Psoas muscle (tissue), 7 donors: ENCODE measurements at regions not wholly inside any gene's neighbourhood (a gene's known extent, or its start where the extent isn't known, plus 50 kb on each side); places are given as distances from the start of the nearest gene placed in this dataset.

Experiments used
- ATAC-seq, 4 donors: fragments of 200-7000 bp; cut with Tn5 transposase; one replicate each; pipeline ENCODE4 v1.9.1; 2020; ENCODE audit warnings: moderate library complexity in 3 of 4, mild to moderate bottlenecking in 2 of 4
- DNase-seq, 2 donors: peaks; one replicate each; pipeline ENCODE4 v3.0.0-alpha.2; 2020
- H3K27ac ChIP-seq: fragments of 200-600 bp; one replicate; pipeline ENCODE4 v1.8.0; 2022
- H3K27me3 ChIP-seq, 3 donors: fragments of 200-600 bp in 1 of 3; one replicate each; pipeline versions ENCODE4 v1.6.1 to v1.8.0; 2013 to 2022; ENCODE audit warnings: low read length in 2 of 3, mild to moderate bottlenecking in 2 of 3, moderate library complexity in 1 of 3; ENCODE audit not compliant: insufficient read depth in 3 of 3
- H3K36me3 ChIP-seq, 2 donors: fragments of 200-600 bp in 1 of 2; one replicate each; pipeline versions ENCODE4 v1.6.1 to v1.8.0; 2013 to 2022; ENCODE audit warnings: low read depth in 1 of 2, mild to moderate bottlenecking in 1 of 2, moderate library complexity in 1 of 2; ENCODE audit not compliant: insufficient read depth in 1 of 2
- H3K4me1 ChIP-seq: fragments of 200-600 bp; one replicate; pipeline ENCODE4 v1.8.0; 2022
- H3K4me3 ChIP-seq: fragments of 200-600 bp; one replicate; pipeline ENCODE4 v1.8.0; 2022; ENCODE audit warnings: mild to moderate bottlenecking
- H3K9me3 ChIP-seq: fragments of 200-600 bp; one replicate; pipeline ENCODE4 v1.8.0; 2022
- WGBS, 3 donors: extraction: QIAGEN DNeasy Blood & Tissue Kit; methylation state at CpG; one replicate each; pipeline versions ENCODE4 v1.1.6 to v1.1.7; 2013; 5-methylcytosine and 5-hydroxymethylcytosine counted together
- intact Hi-C, 2 donors: fragments of 100-400 bp; cut with DNase I; formaldehyde crosslinking; loops; one replicate each; pipeline versions ENCODE4 v1.11.0 to v1.14.2; 2022
- TF ChIP-seq, protein P1 (sequence below): fragments of 200-600 bp; IDR thresholded peaks from one replicate; pipeline ENCODE4 v1.8.0; 2022; ENCODE audit warnings: antibody characterized with exemption
- donor health status: healthy with polysubstance abuse.
- donor health status: DM: no; HTN: no; CAD: no; lungs with moderate emphysema.
- donor health status: Bipolar disorder and iron deficiency.
- donor health status: healthy.
- donor health status: DM: yes; HTN: yes; CAD: no.
- donor health status: DM: no; HTN: no; CAD: no.
- donor health status: DM: yes; HTN: yes; CAD: no.

DNA sequence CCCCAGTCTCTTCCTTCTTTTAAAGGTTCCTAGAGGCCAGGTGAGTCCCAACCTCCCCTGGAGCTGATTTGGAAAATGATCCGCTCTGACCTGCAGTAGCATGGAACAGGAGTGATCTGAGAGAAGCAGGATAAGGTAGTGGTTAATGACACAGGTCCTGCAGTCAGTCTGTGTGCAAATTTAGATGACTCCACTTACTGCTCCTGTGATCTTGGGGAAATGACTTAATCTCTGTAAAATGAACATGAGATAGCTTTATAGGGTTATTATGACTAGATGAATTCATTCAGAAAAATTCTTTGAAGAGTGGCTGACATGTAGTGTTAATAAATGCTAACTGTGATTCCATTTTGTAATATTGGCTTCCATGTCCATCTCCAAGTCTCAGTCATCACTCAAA lies 374.9 kb upstream of the CAMK1G start:
- Histone ChIP-seq H3K4me3 (no peak overlapping the region), H3K27ac (no peak overlapping the region), H3K9me3 (no peaks in the 10 kb centered on the region), H3K36me3 (no peaks in the 10 kb centered on the region), H3K27me3 (peaks cover 0 to 26% (median 4%) of the 10 kb centered on the region in 3 donors), H3K4me1 (no peaks in the 10 kb centered on the region)
- TF ChIP-seq, protein P1, sequence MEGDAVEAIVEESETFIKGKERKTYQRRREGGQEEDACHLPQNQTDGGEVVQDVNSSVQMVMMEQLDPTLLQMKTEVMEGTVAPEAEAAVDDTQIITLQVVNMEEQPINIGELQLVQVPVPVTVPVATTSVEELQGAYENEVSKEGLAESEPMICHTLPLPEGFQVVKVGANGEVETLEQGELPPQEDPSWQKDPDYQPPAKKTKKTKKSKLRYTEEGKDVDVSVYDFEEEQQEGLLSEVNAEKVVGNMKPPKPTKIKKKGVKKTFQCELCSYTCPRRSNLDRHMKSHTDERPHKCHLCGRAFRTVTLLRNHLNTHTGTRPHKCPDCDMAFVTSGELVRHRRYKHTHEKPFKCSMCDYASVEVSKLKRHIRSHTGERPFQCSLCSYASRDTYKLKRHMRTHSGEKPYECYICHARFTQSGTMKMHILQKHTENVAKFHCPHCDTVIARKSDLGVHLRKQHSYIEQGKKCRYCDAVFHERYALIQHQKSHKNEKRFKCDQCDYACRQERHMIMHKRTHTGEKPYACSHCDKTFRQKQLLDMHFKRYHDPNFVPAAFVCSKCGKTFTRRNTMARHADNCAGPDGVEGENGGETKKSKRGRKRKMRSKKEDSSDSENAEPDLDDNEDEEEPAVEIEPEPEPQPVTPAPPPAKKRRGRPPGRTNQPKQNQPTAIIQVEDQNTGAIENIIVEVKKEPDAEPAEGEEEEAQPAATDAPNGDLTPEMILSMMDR = no peak
- DNase-seq (no peak), ATAC-seq (no peak)
- intact Hi-C loops = loop anchor here in 1 of 2 donors (10.0 kb wide), 1 partner anchor 146 kb away; no protein-coding TSS in a partner anchor
- 85 to 93% (median 86%) methylated on average over 1 of the region's 1 CpG for WGBS, 3 donors

DNA sequence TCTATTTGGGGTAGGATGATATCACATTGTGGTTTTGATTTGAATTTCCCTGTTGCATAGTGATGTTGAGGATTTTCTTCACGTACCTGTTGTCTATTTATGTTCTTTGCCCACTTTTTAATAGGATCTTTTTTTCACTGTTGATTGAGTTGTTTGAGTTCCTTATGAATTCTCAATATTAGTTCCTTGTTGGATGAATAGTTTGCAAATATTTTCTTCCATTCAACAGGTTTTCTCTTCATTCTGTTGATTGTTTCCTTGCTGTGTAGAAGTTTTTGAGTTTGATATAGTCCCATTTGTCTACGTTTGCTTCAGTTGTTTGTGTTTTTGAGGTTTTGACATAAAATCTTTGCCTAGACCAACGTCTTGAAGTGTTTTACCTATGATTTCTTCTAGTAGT lies 369.5 kb upstream of the CAMK1G start:
- ATAC-seq = no peak
- Histone ChIP-seq H3K36me3 (no peaks in the 10 kb centered on the region), H3K27me3 (peaks cover 0 to 19% (median 2%) of the 10 kb centered on the region in 3 donors), H3K4me1 (no peaks in the 10 kb centered on the region), H3K4me3 (no peak overlapping the region), H3K9me3 (no peaks in the 10 kb centered on the region), H3K27ac (no peak overlapping the region)
- WGBS, 3 donors = 71 to 79% (median 72%) methylated on average over 3 of the region's 3 CpGs
- intact Hi-C loops = no loop called here
- no peak for DNase-seq
- TF ChIP-seq, protein P1 = no peak

DNA sequence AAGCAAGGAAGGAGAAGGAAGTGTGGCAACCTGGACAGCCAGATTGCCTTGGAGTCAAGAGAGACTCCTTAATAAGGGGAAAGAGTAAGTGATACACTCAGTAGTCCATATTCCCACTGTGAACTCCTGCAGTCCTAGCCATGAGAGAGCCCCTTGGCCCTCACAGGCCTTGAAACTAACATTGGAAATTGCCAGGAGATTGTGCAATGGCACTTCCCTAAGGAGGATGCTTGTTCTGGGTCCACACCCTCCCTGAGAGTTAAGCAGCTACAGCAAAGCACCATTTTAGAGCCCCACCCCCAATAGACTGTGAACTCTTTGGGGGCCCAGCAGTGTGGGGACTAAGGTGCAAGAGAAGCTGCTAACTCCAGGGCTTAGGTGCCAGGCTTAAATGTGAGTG lies 367.7 kb upstream of the CAMK1G start:
- ATAC-seq (no peak), DNase-seq (no peak)
- Histone ChIP-seq H3K27me3 (peaks cover 0 to 6% (median 2%) of the 10 kb centered on the region in 3 donors), H3K36me3 (no peaks in the 10 kb centered on the region), H3K4me1 (no peaks in the 10 kb centered on the region), H3K4me3 (no peak overlapping the region), H3K9me3 (no peaks in the 10 kb centered on the region), H3K27ac (no peak overlapping the region)
- TF ChIP-seq, protein P1 = no peak
- intact Hi-C loops = no loop called here

DNA sequence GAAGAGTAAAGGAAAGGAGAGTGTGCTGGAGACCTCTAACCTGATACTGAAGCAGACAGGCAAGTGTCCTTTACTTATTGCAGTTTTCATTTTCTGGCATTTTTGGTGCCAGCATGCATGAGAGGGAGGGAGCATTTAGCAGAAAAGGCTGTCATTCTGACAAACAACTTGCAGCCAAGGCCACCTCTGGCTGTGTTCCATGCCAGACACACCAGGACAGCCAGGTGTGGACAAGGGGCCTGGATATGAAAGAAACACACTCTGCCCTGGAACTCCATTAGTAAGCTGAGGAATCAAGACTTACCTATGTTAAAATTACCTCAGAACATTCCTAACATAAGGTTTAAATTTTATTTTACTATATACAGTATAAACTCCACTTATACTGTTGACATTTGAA lies 365.4 kb upstream of the CAMK1G start:
- no peaks in the 10 kb centered on the region for H3K4me1 ChIP-seq
- H3K27me3 ChIP-seq = peaks cover 0 to 2% (median 0%) of the 10 kb centered on the region in 3 donors
- no peaks in the 10 kb centered on the region for H3K36me3 ChIP-seq
- ATAC-seq (no peak), DNase-seq (no peak)
- no peaks in the 10 kb centered on the region for H3K9me3 ChIP-seq
- TF ChIP-seq, protein P1 = no peak
- H3K4me3 ChIP-seq = no peak overlapping the region
- intact Hi-C loops = no loop called here
- no peak overlapping the region for H3K27ac ChIP-seq

DNA sequence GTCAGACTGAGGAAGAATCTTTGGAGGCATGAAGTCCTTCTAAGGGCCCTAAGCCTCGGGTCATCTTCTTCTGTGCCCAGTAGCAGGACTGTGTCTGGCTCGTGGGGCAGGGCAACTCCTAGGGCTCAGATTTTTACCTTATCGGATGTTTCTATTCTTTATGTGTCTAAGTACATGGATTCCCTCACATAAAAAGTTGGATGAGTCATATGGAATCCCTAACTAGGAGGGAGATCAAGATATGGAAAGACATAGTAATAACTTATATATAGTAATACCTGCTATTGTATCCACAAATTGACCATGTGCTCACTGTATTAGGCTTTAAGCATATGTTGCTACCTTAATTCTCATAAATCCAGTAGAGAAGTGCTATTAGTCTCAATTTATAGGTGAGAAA lies 364.5 kb upstream of the CAMK1G start:
- Histone ChIP-seq H3K9me3 (no peaks in the 10 kb centered on the region), H3K4me1 (no peaks in the 10 kb centered on the region), H3K27me3 (peaks cover 0 to 2% (median 0%) of the 10 kb centered on the region in 3 donors), H3K36me3 (no peaks in the 10 kb centered on the region), H3K4me3 (no peak overlapping the region), H3K27ac (no peak overlapping the region)
- intact Hi-C loops = no loop called here
- DNase-seq (no peak), ATAC-seq (no peak)
- 87 to 92% (median 87%) methylated on average over 3 of the region's 3 CpGs for WGBS, 3 donors
- TF ChIP-seq, protein P1 = no peak
